Fibroblast of lung (primary cell): ENCODE measurements at regions not wholly inside any gene's neighbourhood (a gene's known extent, or its start where the extent isn't known, plus 50 kb on each side); places are given as distances from the start of the nearest gene placed in this dataset.

Experiments
- EZH2 ChIP-seq: IDR thresholded peaks from 2 replicates; pipeline ENCODE4 v1.5.1; 2012; ENCODE audit warnings: low read length, control low read depth, mild to moderate bottlenecking; ENCODE audit errors: missing control alignments
- TF ChIP-seq, protein P1 (sequence below), 2 donors: IDR thresholded peaks in 1 of 2; conservative IDR thresholded peaks in 1 of 2; 1 replicate in 1 of 2; 2 replicates in 1 of 2; pipeline ENCODE4 v1.5.1; 2011 to 2012; ENCODE audit warnings: low read length in 2 of 2, control low read depth in 1 of 2, inconsistent platforms in 1 of 2, low read depth in 1 of 2, mild to moderate bottlenecking in 1 of 2

DNA sequence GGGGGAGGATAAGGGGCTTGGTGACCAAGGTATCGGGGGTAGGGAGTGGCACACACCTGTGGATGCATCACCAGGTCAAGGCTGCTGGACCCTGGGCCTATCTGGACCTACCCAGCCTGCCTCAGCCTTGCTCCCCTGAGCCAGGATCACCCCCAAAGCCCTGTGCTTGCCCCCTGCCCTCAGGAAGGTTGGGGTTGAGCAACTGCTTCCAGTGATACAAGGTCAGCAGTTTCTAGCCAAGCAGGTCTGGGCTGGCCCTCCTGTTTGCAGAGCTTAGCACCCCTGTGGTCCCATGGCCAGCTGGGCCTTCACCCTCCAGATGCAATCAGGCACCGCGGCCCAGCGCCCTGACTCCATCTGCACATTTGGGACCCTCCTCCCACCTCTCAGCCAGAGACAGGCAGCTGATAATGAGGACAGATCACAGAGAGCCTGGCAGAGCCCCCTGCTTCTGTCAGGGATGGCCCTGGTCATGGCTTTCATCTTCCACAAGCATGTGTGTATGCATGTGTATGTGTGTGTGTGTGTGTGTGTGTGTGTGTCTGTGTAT, 154.6 kb downstream of the TFCP2L1 start:
- TF ChIP-seq, protein P1, sequence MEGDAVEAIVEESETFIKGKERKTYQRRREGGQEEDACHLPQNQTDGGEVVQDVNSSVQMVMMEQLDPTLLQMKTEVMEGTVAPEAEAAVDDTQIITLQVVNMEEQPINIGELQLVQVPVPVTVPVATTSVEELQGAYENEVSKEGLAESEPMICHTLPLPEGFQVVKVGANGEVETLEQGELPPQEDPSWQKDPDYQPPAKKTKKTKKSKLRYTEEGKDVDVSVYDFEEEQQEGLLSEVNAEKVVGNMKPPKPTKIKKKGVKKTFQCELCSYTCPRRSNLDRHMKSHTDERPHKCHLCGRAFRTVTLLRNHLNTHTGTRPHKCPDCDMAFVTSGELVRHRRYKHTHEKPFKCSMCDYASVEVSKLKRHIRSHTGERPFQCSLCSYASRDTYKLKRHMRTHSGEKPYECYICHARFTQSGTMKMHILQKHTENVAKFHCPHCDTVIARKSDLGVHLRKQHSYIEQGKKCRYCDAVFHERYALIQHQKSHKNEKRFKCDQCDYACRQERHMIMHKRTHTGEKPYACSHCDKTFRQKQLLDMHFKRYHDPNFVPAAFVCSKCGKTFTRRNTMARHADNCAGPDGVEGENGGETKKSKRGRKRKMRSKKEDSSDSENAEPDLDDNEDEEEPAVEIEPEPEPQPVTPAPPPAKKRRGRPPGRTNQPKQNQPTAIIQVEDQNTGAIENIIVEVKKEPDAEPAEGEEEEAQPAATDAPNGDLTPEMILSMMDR (conservative IDR thresholded peaks at IDR 0.05 in 1 of 2, IDR thresholded peaks at IDR 0.05 in 1 of 2; ENCODE audit: low read depth in 1 of 2, low read length in 2 of 2): no peak
- TF ChIP-seq EZH2: no peak
